SK-N-SH treated with all-trans-retinoic acid at 6 μM for 48 hours (cell line): ENCODE measurements at regions not wholly inside any gene's neighbourhood (a gene's known extent, or its start where the extent isn't known, plus 50 kb on each side); places are given as distances from the start of the nearest gene placed in this dataset.
"Not testable (repeated sequence)": the region's sequence is repeated elsewhere in the genome, so short reads cannot be mapped to it uniquely, and the experiment has no call there.

Experiments
- ATAC-seq: fragments of 200-7000 bp; cut with Tn5 transposase; 3 replicates; pipeline ENCODE4 v1.9.1; 2020; ENCODE audit warnings: mild to moderate bottlenecking, moderate library complexity
- ARNTL ChIP-seq: fragments of 450-650 bp; formaldehyde crosslinking; IDR thresholded peaks from 2 replicates; pipeline ENCODE4 v1.5.0; 2020; ENCODE audit warnings: low read depth, mild to moderate bottlenecking, moderate library complexity, borderline replicate concordance
- CSDC2 ChIP-seq: fragments of 250-450 bp; sonication (Bioruptor Pico); IDR thresholded peaks from 2 replicates; pipeline ENCODE4 v1.5.0; 2020; ENCODE audit warnings: mild to moderate bottlenecking, moderate library complexity
- ESRRG ChIP-seq: fragments of 250-450 bp; sonication (Bioruptor Pico); IDR thresholded peaks from 2 replicates; pipeline ENCODE4 v1.6.1; 2021; ENCODE audit warnings: mild to moderate bottlenecking
- GLIS3 ChIP-seq: fragments of 250-450 bp; sonication (Bioruptor Pico); IDR thresholded peaks from 2 replicates; pipeline ENCODE4 v1.5.0; 2020; ENCODE audit warnings: mild to moderate bottlenecking, moderate library complexity
- ISL1 ChIP-seq: fragments of 250-450 bp; sonication (Bioruptor Pico); IDR thresholded peaks from 2 replicates; pipeline ENCODE4 v2.1.2; 2022; ENCODE audit warnings: mild to moderate bottlenecking, moderate library complexity
- OSR1 ChIP-seq: fragments of 250-450 bp; sonication (Bioruptor Pico); IDR thresholded peaks from 2 replicates; pipeline ENCODE4 v1.8.0; 2022; ENCODE audit warnings: moderate library complexity, mild to moderate bottlenecking, inconsistent platforms
- PPARA ChIP-seq: fragments of 250-450 bp; sonication (Bioruptor Pico); IDR thresholded peaks from 2 replicates; pipeline ENCODE4 v1.5.0; 2020; ENCODE audit warnings: mild to moderate bottlenecking, borderline replicate concordance
- RARB ChIP-seq: fragments of 250-450 bp; sonication (Bioruptor Pico); IDR thresholded peaks from 2 replicates; pipeline ENCODE4 v1.8.0; 2021; ENCODE audit warnings: mild to moderate bottlenecking, moderate library complexity
- SNAI2 ChIP-seq: fragments of 250-450 bp; sonication (Bioruptor Pico); IDR thresholded peaks from 2 replicates; pipeline ENCODE4 v1.5.0; 2020; ENCODE audit warnings: mild to moderate bottlenecking, moderate library complexity
- TCF4 ChIP-seq: fragments of 250-450 bp; sonication (Bioruptor Pico); IDR thresholded peaks from 2 replicates; pipeline ENCODE4 v1.8.0; 2021; ENCODE audit warnings: mild to moderate bottlenecking, moderate library complexity, borderline replicate concordance
- TOX ChIP-seq: fragments of 250-450 bp; sonication (Bioruptor Pico); IDR thresholded peaks from 2 replicates; pipeline ENCODE4 v1.8.0; 2021; ENCODE audit warnings: mild to moderate bottlenecking, moderate library complexity, borderline replicate concordance
- ZC3H10 ChIP-seq: fragments of 250-450 bp; sonication (Bioruptor Pico); IDR thresholded peaks from 2 replicates; pipeline ENCODE4 v1.5.1; 2021; ENCODE audit warnings: mild to moderate bottlenecking, moderate library complexity
- ZFP3 ChIP-seq: fragments of 250-450 bp; sonication (Bioruptor Pico); IDR thresholded peaks from 2 replicates; pipeline ENCODE4 v1.5.0; 2020; ENCODE audit warnings: mild to moderate bottlenecking, moderate library complexity
- ZFP30 ChIP-seq: fragments of 450-650 bp; formaldehyde crosslinking; IDR thresholded peaks from 2 replicates; pipeline ENCODE4 v1.5.0; 2022; ENCODE audit warnings: mild to moderate bottlenecking, moderate library complexity
- ZNF565 ChIP-seq: fragments of 450-650 bp; formaldehyde crosslinking; conservative IDR thresholded peaks from 2 replicates; pipeline ENCODE4 v1.5.0; 2020; ENCODE audit warnings: low read depth, mild to moderate bottlenecking, moderate library complexity
- ZNF70 ChIP-seq: fragments of 450-650 bp; formaldehyde crosslinking; IDR thresholded peaks from 2 replicates; pipeline ENCODE4 v1.5.0; 2020; ENCODE audit warnings: mild to moderate bottlenecking, moderate library complexity
- ZNF8 ChIP-seq: fragments of 450-650 bp; formaldehyde crosslinking; IDR thresholded peaks from 2 replicates; pipeline ENCODE4 v1.5.0; 2020; ENCODE audit warnings: mild to moderate bottlenecking, moderate library complexity
- TF ChIP-seq, protein P1 (sequence below): fragments of 250-450 bp; sonication (Bioruptor Pico); IDR thresholded peaks from 2 replicates; pipeline ENCODE4 v1.8.0; 2020; ENCODE audit warnings: mild to moderate bottlenecking, moderate library complexity, borderline replicate concordance
- TF ChIP-seq, protein P2 (sequence below): fragments of 250-450 bp; sonication (Bioruptor Pico); IDR thresholded peaks from 2 replicates; pipeline ENCODE4 v1.5.1; 2021; ENCODE audit warnings: mild to moderate bottlenecking, moderate library complexity
- TF ChIP-seq, protein P3 (sequence below): fragments of 250-450 bp; sonication (Bioruptor Pico); IDR thresholded peaks from 2 replicates; pipeline ENCODE4 v1.5.1; 2020; ENCODE audit warnings: low read depth, mild to moderate bottlenecking, moderate library complexity

DNA sequence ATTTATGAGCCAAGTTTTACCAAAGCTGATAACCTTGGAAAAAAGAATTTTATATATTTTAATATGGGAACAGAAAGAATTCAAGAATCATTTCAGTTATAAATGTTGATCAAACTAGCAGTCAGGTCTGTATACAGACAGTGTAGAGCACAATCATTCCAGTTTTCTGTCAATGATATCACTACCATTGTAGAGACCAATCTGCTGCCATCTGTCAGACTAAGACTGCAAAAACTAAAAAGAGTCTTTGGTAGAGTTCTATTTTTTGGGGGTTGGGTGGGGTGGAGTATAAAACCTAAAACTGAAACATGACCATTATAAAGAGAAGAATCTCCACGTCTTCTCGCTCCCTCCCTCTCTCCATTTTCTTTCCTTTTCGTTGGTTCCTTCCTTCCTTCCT, 204.7 kb upstream of the UBE2E3 start (continued):
- TF ChIP-seq, protein P1, sequence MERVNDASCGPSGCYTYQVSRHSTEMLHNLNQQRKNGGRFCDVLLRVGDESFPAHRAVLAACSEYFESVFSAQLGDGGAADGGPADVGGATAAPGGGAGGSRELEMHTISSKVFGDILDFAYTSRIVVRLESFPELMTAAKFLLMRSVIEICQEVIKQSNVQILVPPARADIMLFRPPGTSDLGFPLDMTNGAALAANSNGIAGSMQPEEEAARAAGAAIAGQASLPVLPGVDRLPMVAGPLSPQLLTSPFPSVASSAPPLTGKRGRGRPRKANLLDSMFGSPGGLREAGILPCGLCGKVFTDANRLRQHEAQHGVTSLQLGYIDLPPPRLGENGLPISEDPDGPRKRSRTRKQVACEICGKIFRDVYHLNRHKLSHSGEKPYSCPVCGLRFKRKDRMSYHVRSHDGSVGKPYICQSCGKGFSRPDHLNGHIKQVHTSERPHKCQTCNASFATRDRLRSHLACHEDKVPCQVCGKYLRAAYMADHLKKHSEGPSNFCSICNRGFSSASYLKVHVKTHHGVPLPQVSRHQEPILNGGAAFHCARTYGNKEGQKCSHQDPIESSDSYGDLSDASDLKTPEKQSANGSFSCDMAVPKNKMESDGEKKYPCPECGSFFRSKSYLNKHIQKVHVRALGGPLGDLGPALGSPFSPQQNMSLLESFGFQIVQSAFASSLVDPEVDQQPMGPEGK (CRISPR knock-in tag) = no peak
- no peak for TF ChIP-seq CSDC2 (CRISPR knock-in tag)
- no peak for TF ChIP-seq ARNTL
- TF ChIP-seq TOX (CRISPR knock-in tag) = no peak
- TF ChIP-seq ZNF8 = no peak
- TF ChIP-seq ZNF70 (CRISPR knock-in tag) = no peak
- no peak for TF ChIP-seq ZC3H10
- TF ChIP-seq, protein P2, sequence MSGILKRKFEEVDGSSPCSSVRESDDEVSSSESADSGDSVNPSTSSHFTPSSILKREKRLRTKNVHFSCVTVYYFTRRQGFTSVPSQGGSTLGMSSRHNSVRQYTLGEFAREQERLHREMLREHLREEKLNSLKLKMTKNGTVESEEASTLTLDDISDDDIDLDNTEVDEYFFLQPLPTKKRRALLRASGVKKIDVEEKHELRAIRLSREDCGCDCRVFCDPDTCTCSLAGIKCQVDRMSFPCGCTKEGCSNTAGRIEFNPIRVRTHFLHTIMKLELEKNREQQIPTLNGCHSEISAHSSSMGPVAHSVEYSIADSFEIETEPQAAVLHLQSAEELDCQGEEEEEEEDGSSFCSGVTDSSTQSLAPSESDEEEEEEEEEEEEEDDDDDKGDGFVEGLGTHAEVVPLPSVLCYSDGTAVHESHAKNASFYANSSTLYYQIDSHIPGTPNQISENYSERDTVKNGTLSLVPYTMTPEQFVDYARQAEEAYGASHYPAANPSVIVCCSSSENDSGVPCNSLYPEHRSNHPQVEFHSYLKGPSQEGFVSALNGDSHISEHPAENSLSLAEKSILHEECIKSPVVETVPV = no peak

DNA sequence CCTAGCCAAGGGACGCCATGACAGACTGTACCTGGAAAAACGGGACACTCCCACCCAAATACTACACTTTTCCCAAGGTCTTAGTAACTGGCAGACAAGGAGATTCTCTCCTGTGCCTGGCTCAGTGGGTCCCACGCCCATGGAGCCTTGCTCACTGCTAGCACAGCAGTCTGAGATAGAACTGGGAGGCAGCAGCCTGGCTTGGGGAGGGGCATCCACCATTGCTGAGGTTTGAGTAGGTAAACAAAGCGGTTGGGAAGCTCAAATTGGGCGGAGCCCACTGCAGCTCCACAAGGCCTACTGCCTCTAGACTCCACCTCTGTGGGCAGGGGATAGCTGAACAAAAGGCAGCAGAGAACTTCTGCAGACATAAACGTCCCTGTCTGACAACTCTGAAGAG, 215.1 kb upstream of the UBE2E3 start:
- not testable (repeated sequence) for ATAC-seq

DNA sequence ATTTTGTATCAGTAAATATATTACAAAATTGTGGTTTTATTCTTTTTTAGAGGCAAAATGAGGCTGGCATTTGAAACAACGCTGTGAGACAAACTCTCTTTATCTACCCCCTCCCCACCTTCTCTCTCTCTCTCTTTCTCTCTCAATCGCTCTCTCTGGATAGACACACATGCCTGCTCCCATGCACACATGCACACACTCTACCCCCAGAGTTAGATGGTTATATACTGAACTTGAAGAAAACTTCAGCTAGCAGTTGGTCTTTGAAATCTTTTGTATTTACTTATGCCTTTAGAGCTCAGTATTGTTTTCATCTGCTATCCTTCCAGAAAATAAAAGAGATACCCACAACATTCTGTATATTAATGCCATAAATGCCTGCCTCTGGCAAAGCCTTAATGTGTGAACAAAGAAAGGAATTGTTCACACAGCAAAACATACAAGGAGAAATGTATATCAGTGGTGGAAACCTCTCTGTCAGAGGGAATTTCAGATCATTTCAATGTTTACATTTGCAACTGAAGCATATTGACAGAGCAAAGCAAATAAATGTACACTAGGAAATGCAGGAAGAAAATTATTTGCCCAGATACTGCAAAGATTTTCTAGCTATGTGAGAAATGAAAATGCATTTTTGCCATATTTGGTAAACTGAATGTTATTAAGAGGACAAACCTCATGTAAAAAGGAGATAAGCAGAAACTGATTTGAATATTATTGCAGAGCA, 217.0 kb upstream of the UBE2E3 start:
- TF ChIP-seq, protein P3, sequence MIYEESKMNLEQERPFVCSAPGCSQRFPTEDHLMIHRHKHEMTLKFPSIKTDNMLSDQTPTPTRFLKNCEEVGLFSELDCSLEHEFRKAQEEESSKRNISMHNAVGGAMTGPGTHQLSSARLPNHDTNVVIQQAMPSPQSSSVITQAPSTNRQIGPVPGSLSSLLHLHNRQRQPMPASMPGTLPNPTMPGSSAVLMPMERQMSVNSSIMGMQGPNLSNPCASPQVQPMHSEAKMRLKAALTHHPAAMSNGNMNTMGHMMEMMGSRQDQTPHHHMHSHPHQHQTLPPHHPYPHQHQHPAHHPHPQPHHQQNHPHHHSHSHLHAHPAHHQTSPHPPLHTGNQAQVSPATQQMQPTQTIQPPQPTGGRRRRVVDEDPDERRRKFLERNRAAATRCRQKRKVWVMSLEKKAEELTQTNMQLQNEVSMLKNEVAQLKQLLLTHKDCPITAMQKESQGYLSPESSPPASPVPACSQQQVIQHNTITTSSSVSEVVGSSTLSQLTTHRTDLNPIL (CRISPR knock-in tag) = no peak
- TF ChIP-seq ISL1 (CRISPR knock-in tag) = no peak
- no peak for ATAC-seq

DNA sequence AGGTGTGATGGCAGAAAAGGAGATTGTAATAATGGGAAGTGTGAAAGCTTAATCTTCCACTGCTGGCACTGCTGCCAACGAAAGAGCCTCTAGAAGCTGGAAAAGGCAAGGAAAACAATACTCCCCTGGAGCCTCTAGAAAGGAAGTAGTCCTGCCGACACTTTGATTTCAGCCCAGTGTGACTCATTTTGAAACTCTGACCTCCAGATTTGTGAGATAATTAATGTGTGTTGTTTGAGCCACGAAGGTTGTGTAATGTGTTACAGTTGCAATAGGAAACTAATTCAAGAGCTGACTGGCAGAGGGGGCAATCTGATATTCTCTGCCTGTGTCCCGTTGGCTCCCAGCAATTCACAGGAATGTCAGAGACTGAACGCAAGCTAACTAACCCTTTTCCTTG, 219.2 kb upstream of the UBE2E3 start:
- no peak; the same call in 2 of the 3 replicates for ATAC-seq
- TF ChIP-seq RARB (CRISPR knock-in tag) = no peak
- TF ChIP-seq, all 23 proteins: peak for 0

DNA sequence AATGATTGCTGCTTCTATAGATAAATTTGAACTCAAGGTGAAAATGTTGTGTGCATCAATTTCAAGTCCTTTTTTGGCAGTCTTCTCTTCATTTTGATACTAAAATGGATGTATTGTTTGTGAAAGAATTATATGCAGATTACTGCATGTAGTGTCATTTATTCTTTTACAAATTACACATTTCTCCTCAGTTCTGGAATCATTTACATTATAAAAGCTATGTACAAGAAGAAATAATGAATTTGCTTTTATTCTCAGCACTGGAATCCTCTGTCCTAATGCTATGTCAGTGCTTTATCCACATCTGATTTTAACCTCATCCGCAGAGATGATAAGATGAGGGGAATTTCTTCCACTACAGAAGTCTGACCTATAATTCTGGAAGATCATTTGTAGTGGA, 220.8 kb upstream of the UBE2E3 start:
- TF ChIP-seq ZNF8 = no peak
- TF ChIP-seq ZFP3 (CRISPR knock-in tag) = no peak
- no peak for TF ChIP-seq ISL1 (CRISPR knock-in tag)
- no peak for TF ChIP-seq RARB (CRISPR knock-in tag)
- TF ChIP-seq OSR1 (CRISPR knock-in tag) = no peak
- TF ChIP-seq ARNTL = no peak
- no peak for ATAC-seq

DNA sequence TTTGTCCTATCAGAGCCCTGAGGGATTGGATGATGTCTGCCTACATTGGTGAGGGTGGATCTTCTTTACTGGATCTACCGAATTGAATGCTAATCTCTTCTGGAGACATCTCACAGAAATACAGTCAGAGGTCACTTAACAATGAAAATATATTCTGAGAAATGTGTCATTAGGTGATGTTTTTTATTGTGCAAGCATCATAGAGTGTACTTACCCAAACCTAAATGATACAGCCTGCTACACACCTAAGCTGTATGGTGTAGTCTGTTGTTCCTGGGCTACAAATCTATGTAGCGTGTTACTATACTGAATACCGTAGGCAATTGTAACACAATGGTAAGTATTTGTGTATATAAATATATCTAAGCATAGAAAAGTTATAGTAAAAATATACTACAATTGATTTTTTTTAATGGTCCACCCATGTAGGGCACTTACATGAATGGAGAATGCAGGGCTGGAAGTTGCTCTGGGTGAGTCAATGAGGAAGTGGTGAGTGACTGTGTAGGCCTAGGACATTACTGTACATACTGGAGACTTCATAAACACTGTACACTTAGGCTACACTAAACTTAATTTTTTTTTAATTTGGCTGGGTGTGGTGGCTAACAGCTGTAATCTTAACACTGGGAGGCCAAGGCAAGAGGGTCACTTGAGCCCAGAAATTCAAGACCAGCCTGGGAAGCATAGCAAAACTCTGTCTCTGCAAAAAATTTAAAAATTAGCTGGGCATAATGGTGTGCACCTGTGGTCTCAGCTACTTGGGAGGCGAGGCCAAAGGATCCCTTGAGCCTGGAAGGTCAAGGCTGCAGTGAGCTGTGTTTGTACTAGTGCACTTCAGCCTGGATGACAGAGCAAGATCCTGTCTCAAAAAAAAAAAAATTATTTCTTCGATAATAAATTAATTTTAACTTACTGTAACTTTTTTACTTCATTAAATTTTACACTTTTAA, 226.3 kb upstream of the UBE2E3 start:
- ATAC-seq = no peak
- no peak for TF ChIP-seq ZFP30 (CRISPR knock-in tag)
- TF ChIP-seq ISL1 (CRISPR knock-in tag) = no peak
- no peak for TF ChIP-seq ZFP3 (CRISPR knock-in tag)
- TF ChIP-seq, protein P2 = no peak
- TF ChIP-seq ZC3H10 = no peak
- no peak for TF ChIP-seq GLIS3 (CRISPR knock-in tag)
- TF ChIP-seq, protein P1 (CRISPR knock-in tag) = no peak
- TF ChIP-seq OSR1 (CRISPR knock-in tag) = no peak
- no peak for TF ChIP-seq TCF4 (CRISPR knock-in tag)
- TF ChIP-seq PPARA (CRISPR knock-in tag) = no peak
- TF ChIP-seq ESRRG (CRISPR knock-in tag) = no peak
- TF ChIP-seq ZNF565 (CRISPR knock-in tag) = no peak
- TF ChIP-seq SNAI2 = no peak
